H9 (cell line): ENCODE measurements at regions not wholly inside any gene's neighbourhood (a gene's known extent, or its start where the extent isn't known, plus 50 kb on each side); places are given as distances from the start of the nearest gene placed in this dataset.
A peak's percentile ranks its signal among the peaks of the same experiment; 100 is the strongest.

Experiments used
- DNase-seq: peaks from one replicate; pipeline ENCODE4 v3.0.0-alpha.2; 2017
- H2AFZ ChIP-seq: one replicate; pipeline ENCODE4 v1.6.1; 2013; ENCODE audit warnings: mild to moderate bottlenecking, low read length, control low read depth, moderate library complexity
- H2AK5ac ChIP-seq: 2 replicates; pipeline ENCODE4 v1.6.1; 2013; ENCODE audit warnings: low read length, control low read depth, mixed read lengths; ENCODE audit not compliant: insufficient read length
- H2BK120ac ChIP-seq: one replicate; pipeline ENCODE4 v1.6.1; 2013; ENCODE audit warnings: low read depth, mild to moderate bottlenecking, low read length, control low read depth, inconsistent platforms; ENCODE audit not compliant: poor library complexity, severe bottlenecking
- H2BK12ac ChIP-seq: 2 replicates; pipeline ENCODE4 v1.6.1; 2013; ENCODE audit warnings: low read length, control low read depth, mixed read lengths, low read depth; ENCODE audit not compliant: insufficient read length
- H2BK15ac ChIP-seq: 2 replicates; pipeline ENCODE4 v1.6.1; 2013; ENCODE audit warnings: low read depth, low read length, control low read depth
- H2BK20ac ChIP-seq: one replicate; pipeline ENCODE4 v1.6.1; 2013; ENCODE audit warnings: low read depth, mild to moderate bottlenecking, low read length, control low read depth, inconsistent platforms; ENCODE audit not compliant: poor library complexity, severe bottlenecking
- H2BK5ac ChIP-seq: 2 replicates; pipeline ENCODE4 v1.6.1; 2013; ENCODE audit warnings: low read length, control low read depth, mixed read lengths; ENCODE audit not compliant: insufficient read length
- H3K14ac ChIP-seq: 2 replicates; pipeline ENCODE4 v1.6.1; 2013; ENCODE audit warnings: low read length, control low read depth; ENCODE audit not compliant: insufficient read depth
- H3K18ac ChIP-seq: 2 replicates; pipeline ENCODE4 v1.6.1; 2013; ENCODE audit warnings: low read depth, mild to moderate bottlenecking, mixed read lengths, low read length, control low read depth; ENCODE audit not compliant: insufficient read length
- H3K23ac ChIP-seq: 2 replicates; pipeline ENCODE4 v1.6.1; 2013; ENCODE audit warnings: low read length, control low read depth, mixed read lengths, low read depth; ENCODE audit not compliant: insufficient read length
- H3K23me2 ChIP-seq: 2 replicates; pipeline ENCODE4 v1.6.1; 2013; ENCODE audit warnings: low read depth, mild to moderate bottlenecking, mixed read lengths, low read length, control low read depth; ENCODE audit not compliant: insufficient read length, poor library complexity, severe bottlenecking
- H3K27ac ChIP-seq: 2 replicates; pipeline ENCODE4 v1.5.1; 2013; ENCODE audit warnings: low read length, control low read depth, mixed read lengths, low read depth; ENCODE audit not compliant: insufficient read length
- H3K27me3 ChIP-seq: 2 replicates; pipeline ENCODE4 v1.6.1; 2013; ENCODE audit warnings: low read length, control low read depth, inconsistent platforms; ENCODE audit not compliant: insufficient read depth
- H3K4ac ChIP-seq: 2 replicates; pipeline ENCODE4 v1.6.1; 2013; ENCODE audit warnings: low read depth, mild to moderate bottlenecking, control low read depth, inconsistent platforms, low read length, moderate library complexity
- H3K4me1 ChIP-seq: 2 replicates; pipeline ENCODE4 v1.6.1; 2013; ENCODE audit warnings: low read length, control low read depth, inconsistent platforms; ENCODE audit not compliant: insufficient read depth
- H3K4me2 ChIP-seq: 2 replicates; pipeline ENCODE4 v1.6.1; 2013; ENCODE audit warnings: low read length, control low read depth, mixed read lengths; ENCODE audit not compliant: insufficient read length, insufficient read depth
- H3K56ac ChIP-seq: 2 replicates; pipeline ENCODE4 v1.6.1; 2013; ENCODE audit warnings: low read depth, mild to moderate bottlenecking, mixed read lengths, low read length, control low read depth; ENCODE audit not compliant: insufficient read length
- H3K79me1 ChIP-seq: 2 replicates; pipeline ENCODE4 v1.6.1; 2013; ENCODE audit warnings: low read depth, mild to moderate bottlenecking, moderate library complexity, low read length, control low read depth, inconsistent platforms; ENCODE audit not compliant: insufficient read depth, poor library complexity, severe bottlenecking
- H3K79me2 ChIP-seq: 2 replicates; pipeline ENCODE4 v1.6.1; 2013; ENCODE audit warnings: low read length, control low read depth, inconsistent platforms; ENCODE audit not compliant: insufficient read depth
- H3K9ac ChIP-seq: 2 replicates; pipeline ENCODE4 v1.6.1; 2013; ENCODE audit warnings: low read length, control low read depth, mixed read lengths; ENCODE audit not compliant: insufficient read length; ENCODE audit errors: extremely low read depth
- H3K9me3 ChIP-seq: one replicate; pipeline ENCODE4 v1.6.1; 2013; ENCODE audit warnings: low read depth, low read length, inconsistent platforms; ENCODE audit not compliant: control insufficient read depth
- H3T11ph ChIP-seq: one replicate; pipeline ENCODE4 v1.6.1; 2013; ENCODE audit warnings: mild to moderate bottlenecking, low read length, control low read depth, inconsistent platforms
- H4K20me1 ChIP-seq: one replicate; pipeline ENCODE4 v1.6.1; 2013; ENCODE audit not compliant: control insufficient read depth, insufficient read length, insufficient read depth
- H4K5ac ChIP-seq: 2 replicates; pipeline ENCODE4 v1.6.1; 2013; ENCODE audit warnings: low read depth, mild to moderate bottlenecking, mixed read lengths, low read length, control low read depth; ENCODE audit not compliant: insufficient read length
- H4K8ac ChIP-seq: replicated peaks from 2 replicates; pipeline ENCODE4 v1.6.1; 2013; ENCODE audit warnings: low read length, control low read depth, mixed read lengths, low read depth; ENCODE audit not compliant: insufficient read length
- H4K91ac ChIP-seq: 2 replicates; pipeline ENCODE4 v1.6.1; 2013; ENCODE audit warnings: low read depth, mild to moderate bottlenecking, moderate library complexity, mixed read lengths, low read length, control low read depth; ENCODE audit not compliant: insufficient read length
- H3K27ac Mint-ChIP-seq, 3 experiments: 2 replicates in 2 of 3; 3 replicates in 1 of 3; pipeline ENCODE4 v1.8.0; 2020 to 2021; ENCODE audit warnings: mixed read lengths in 3 of 3, mild to moderate bottlenecking in 1 of 3, moderate library complexity in 1 of 3
- H3K27me3 Mint-ChIP-seq: 2 replicates; pipeline ENCODE4 v1.8.0; 2021; ENCODE audit warnings: low read depth, mild to moderate bottlenecking, moderate library complexity, mixed read lengths
- H3K36me3 Mint-ChIP-seq, 3 experiments: 2 replicates in 2 of 3; 3 replicates in 1 of 3; pipeline ENCODE4 v1.8.0; 2020 to 2021; ENCODE audit warnings: low read depth in 3 of 3, mixed read lengths in 3 of 3; ENCODE audit not compliant: insufficient read depth in 1 of 3
- H3K4me1 Mint-ChIP-seq, 2 experiments: 2 replicates each; pipeline ENCODE4 v1.8.0; 2020; ENCODE audit warnings: mixed read lengths in 2 of 2
- H3K4me3 Mint-ChIP-seq, 2 experiments: 2 replicates in 1 of 2; 3 replicates in 1 of 2; pipeline ENCODE4 v1.8.0; 2020 to 2021; ENCODE audit warnings: mild to moderate bottlenecking in 2 of 2, mixed read lengths in 2 of 2, moderate library complexity in 1 of 2
- H3K9me3 Mint-ChIP-seq, 2 experiments: 2 replicates in 1 of 2; 3 replicates in 1 of 2; pipeline ENCODE4 v1.8.0; 2020; ENCODE audit warnings: mild to moderate bottlenecking in 2 of 2, mixed read lengths in 2 of 2, moderate library complexity in 1 of 2
- CTCF ChIP-seq: fragments of 200-600 bp; sonication (generic); conservative IDR thresholded peaks from 3 replicates; pipeline ENCODE4 v1.8.0; 2021; ENCODE audit warnings: antibody characterized with exemption, mild to moderate bottlenecking
- WGBS: extraction: QIAGEN DNeasy Blood & Tissue Kit; methylation state at CpG from one replicate; pipeline ENCODE4 v1.1.7; 2013; ENCODE audit warnings: missing lambda C conversion rate, low lambda C conversion rate, mixed read lengths; ENCODE audit not compliant: insufficient read length; ENCODE audit errors: extremely low coverage; 5-methylcytosine and 5-hydroxymethylcytosine counted together

GRCh38 chr1:3976821-3977220 is 76.7 kb upstream of the C1orf174 start:
- H4K20me1 ChIP-seq = no peaks in the 10 kb centered on the region
- H2BK20ac ChIP-seq = no peak overlapping the region
- no peak for DNase-seq
- no CpG with 5 or more reads among the region's 23 CpGs for WGBS
- Mint-ChIP-seq H3K4me1 (peaks cover 14 to 24% of the 10 kb centered on the region in 2 experiments), H3K27me3 (peaks cover 5% of the 10 kb centered on the region), H3K4me3 (no peak overlapping the region), H3K27ac (peak overlapping the region in 1 of 3 experiments; percentile 66; a peak in 1 of 7 replicates), H3K36me3 (no peaks in the 10 kb centered on the region), H3K9me3 (no peaks in the 10 kb centered on the region; a peak in 2 of 5 replicates)
- no peaks in the 10 kb centered on the region for H3K9me3 ChIP-seq
- no peaks in the 10 kb centered on the region for H3K79me2 ChIP-seq
- H2BK5ac ChIP-seq = no peak overlapping the region
- no peak overlapping the region for H4K5ac ChIP-seq
- no peak overlapping the region for H2BK12ac ChIP-seq
- H3K4me1 ChIP-seq = no peaks in the 10 kb centered on the region
- no peak overlapping the region for H3K23ac ChIP-seq
- H2AK5ac ChIP-seq = no peak overlapping the region
- H3T11ph ChIP-seq = no peak overlapping the region
- no peaks in the 10 kb centered on the region for H3K23me2 ChIP-seq
- H4K91ac ChIP-seq = no peak overlapping the region
- no peak overlapping the region for H3K56ac ChIP-seq
- no peak overlapping the region for H3K27ac ChIP-seq
- no peak overlapping the region for H3K4me2 ChIP-seq
- no peak overlapping the region for H3K9ac ChIP-seq
- H3K27me3 ChIP-seq = no peaks in the 10 kb centered on the region
- no peak overlapping the region for H2BK15ac ChIP-seq
- no peak overlapping the region; the same call in 1 of the 2 replicates for H3K14ac ChIP-seq
- H2AFZ ChIP-seq = no peak overlapping the region
- no peak for TF ChIP-seq CTCF
- H4K8ac ChIP-seq = no peak overlapping the region
- no peaks in the 10 kb centered on the region for H3K79me1 ChIP-seq
- no peak overlapping the region for H3K18ac ChIP-seq
- H2BK120ac ChIP-seq = no peak overlapping the region
- no peak overlapping the region for H3K4ac ChIP-seq
